Progenitor cell of endocrine pancreas (in vitro differentiated cells): ENCODE measurements at regions not wholly inside any gene's neighbourhood (a gene's known extent, or its start where the extent isn't known, plus 50 kb on each side); places are given as distances from the start of the nearest gene placed in this dataset.

Experiments
- DNase-seq: peaks from one replicate; pipeline ENCODE4 v3.0.0; 2021; ENCODE audit warnings: low spot score; ENCODE audit not compliant: unreplicated experiment
- H3K27ac Mint-ChIP-seq: 2 replicates; pipeline ENCODE4 v1.8.0; 2021; ENCODE audit warnings: mild to moderate bottlenecking, moderate library complexity, mixed read lengths
- H3K27me3 Mint-ChIP-seq: 2 replicates; pipeline ENCODE4 v1.8.0; 2021; ENCODE audit warnings: mixed read lengths
- H3K36me3 Mint-ChIP-seq: 2 replicates; pipeline ENCODE4 v1.8.0; 2022; ENCODE audit warnings: mixed read lengths; ENCODE audit not compliant: insufficient read depth
- H3K4me1 Mint-ChIP-seq: 2 replicates; pipeline ENCODE4 v1.8.0; 2021; ENCODE audit warnings: low read depth, mixed read lengths
- H3K4me3 Mint-ChIP-seq: 2 replicates; pipeline ENCODE4 v1.8.0; 2021; ENCODE audit warnings: low read depth, mild to moderate bottlenecking, moderate library complexity, mixed read lengths
- H3K9me3 Mint-ChIP-seq: 2 replicates; pipeline ENCODE4 v1.8.0; 2021; ENCODE audit warnings: low read depth, mixed read lengths
- TF ChIP-seq, protein P1 (sequence below): fragments of 200-600 bp; sonication (generic); IDR thresholded peaks from one replicate; pipeline ENCODE4 v1.5.0; 2021; ENCODE audit warnings: antibody characterized with exemption, mild to moderate bottlenecking; ENCODE audit not compliant: unreplicated experiment

DNA sequence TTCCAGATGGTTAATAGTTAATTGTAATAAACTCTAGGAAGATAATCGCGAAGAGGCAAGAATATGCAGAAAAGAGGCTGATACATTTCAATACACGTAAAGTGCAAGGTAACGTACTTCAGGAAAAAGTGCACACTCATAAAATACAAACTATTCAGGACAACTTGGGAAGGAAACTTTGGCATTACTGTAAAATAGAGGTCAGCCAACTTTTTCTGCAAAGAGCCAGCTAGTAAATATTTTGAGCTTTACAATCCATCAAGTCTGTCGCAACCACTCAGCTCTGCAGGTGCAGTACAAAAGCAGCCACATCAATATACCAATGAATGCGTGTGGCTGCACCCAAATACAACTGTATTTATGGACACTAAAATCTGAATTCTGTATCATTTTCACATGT is 51.6 kb upstream of the THUMPD3 start:
- Mint-ChIP-seq H3K9me3 (no peaks in the 10 kb centered on the region), H3K27me3 (no peaks in the 10 kb centered on the region), H3K4me1 (peaks cover 10% of the 10 kb centered on the region), H3K4me3 (no peak overlapping the region), H3K36me3 (no peaks in the 10 kb centered on the region), H3K27ac (peak overlapping the region; percentile 53)
- TF ChIP-seq, protein P1, sequence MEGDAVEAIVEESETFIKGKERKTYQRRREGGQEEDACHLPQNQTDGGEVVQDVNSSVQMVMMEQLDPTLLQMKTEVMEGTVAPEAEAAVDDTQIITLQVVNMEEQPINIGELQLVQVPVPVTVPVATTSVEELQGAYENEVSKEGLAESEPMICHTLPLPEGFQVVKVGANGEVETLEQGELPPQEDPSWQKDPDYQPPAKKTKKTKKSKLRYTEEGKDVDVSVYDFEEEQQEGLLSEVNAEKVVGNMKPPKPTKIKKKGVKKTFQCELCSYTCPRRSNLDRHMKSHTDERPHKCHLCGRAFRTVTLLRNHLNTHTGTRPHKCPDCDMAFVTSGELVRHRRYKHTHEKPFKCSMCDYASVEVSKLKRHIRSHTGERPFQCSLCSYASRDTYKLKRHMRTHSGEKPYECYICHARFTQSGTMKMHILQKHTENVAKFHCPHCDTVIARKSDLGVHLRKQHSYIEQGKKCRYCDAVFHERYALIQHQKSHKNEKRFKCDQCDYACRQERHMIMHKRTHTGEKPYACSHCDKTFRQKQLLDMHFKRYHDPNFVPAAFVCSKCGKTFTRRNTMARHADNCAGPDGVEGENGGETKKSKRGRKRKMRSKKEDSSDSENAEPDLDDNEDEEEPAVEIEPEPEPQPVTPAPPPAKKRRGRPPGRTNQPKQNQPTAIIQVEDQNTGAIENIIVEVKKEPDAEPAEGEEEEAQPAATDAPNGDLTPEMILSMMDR: no peak
- DNase-seq: no peak
